ENCODE measurements at regions not wholly inside any gene's neighbourhood (a gene's known extent, or its start where the extent isn't known, plus 50 kb on each side); places are given as distances from the start of the nearest gene placed in this dataset.

DNA sequence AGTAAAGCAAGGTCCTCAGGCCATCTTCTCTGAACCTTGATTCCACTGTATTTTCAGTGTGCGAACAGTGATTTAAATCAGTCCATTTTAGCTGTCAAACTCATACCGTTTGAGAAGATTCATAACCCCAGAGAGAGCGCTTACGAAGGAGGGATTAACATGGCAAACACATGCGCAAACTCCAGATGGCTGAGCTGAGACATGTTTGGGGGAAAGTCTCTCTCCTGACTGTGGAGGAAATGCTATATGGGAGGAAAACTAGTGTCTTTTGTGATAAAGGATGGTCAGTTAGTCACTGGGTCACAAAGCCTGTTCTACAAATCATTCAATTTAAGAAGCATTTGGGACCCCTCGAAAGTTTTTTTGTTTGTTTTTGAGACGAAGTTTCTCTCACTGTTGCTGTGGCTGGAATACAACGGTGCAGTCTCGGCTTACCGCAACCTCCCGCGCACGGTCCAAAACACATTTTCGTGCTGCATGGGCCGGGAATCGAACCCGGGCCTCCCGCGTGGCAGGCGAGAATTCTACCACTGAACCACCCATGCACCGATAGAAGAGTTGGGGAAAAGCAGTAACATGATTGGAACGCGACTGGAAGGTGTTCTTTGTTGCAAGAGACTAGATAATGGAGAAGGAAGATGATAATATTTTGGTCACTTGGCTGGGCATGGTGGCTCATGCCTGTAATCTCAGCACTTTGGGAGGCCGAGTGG lies 58.4 kb upstream of the CXADR start:
- no peak for TF ChIP-seq POLR2A (IDR thresholded peaks at IDR 0.05; ENCODE audit: low read depth, low read length)
- no peak for TF ChIP-seq POLR2AphosphoS5 (IDR thresholded peaks at IDR 0.05; ENCODE audit: low read depth, low read length)
- no peak for TF ChIP-seq TAF1 (IDR thresholded peaks at IDR 0.05; ENCODE audit: borderline replicate concordance, low read depth, low read length)

Data from GM12892 (cell line).